ENCODE measurements at regions not wholly inside any gene's neighbourhood (a gene's known extent, or its start where the extent isn't known, plus 50 kb on each side); places are given as distances from the start of the nearest gene placed in this dataset.

- no peak for TF ChIP-seq EZH2 (IDR thresholded peaks at IDR 0.05; ENCODE audit: insufficient read depth, low read length)
- Mint-ChIP-seq H3K27me3 (ENCODE audit: low read depth, unreplicated experiment) (no peaks in the 10 kb centered on the region), H3K36me3 (ENCODE audit: low read depth, unreplicated experiment) (no peaks in the 10 kb centered on the region)
Measured at GRCh38 chr9:71567890-71568289, 200.4 kb downstream of the CEMIP2 start.

GRCh38 chr9:71562140-71562539 is 206.2 kb downstream of the CEMIP2 start:
- Mint-ChIP-seq H3K36me3 (ENCODE audit: low read depth, unreplicated experiment) (no peaks in the 10 kb centered on the region), H3K4me1 (ENCODE audit: low read depth, unreplicated experiment) (no peaks in the 10 kb centered on the region), H3K9me3 (ENCODE audit: unreplicated experiment) (peaks cover 1% of the 10 kb centered on the region), H3K27ac (ENCODE audit: unreplicated experiment) (no peak overlapping the region), H3K27me3 (ENCODE audit: low read depth, unreplicated experiment) (no peaks in the 10 kb centered on the region), H3K4me3 (ENCODE audit: unreplicated experiment) (no peak overlapping the region)
- Histone ChIP-seq H3K4me1 (ENCODE audit: insufficient read depth, low read length) (no peaks in the 10 kb centered on the region), H3K27me3 (ENCODE audit: insufficient read depth, low read length) (no peaks in the 10 kb centered on the region), H3K9me3 (ENCODE audit: insufficient read depth, low read depth, low read length) (no peaks in the 10 kb centered on the region), H3K4me2 (ENCODE audit: low read length) (no peak overlapping the region), H3K9ac (ENCODE audit: low read length) (no peak overlapping the region), H3K79me2 (ENCODE audit: insufficient read depth, low read length) (no peaks in the 10 kb centered on the region), H3K36me3 (ENCODE audit: insufficient read depth, low read length) (no peaks in the 10 kb centered on the region), H4K20me1 (ENCODE audit: insufficient read depth, low read length) (no peaks in the 10 kb centered on the region), H3K27ac (ENCODE audit: low read depth, low read length) (no peak overlapping the region), H3K4me3 (ENCODE audit: insufficient read depth, low read depth, low read length) (no peak overlapping the region), H2AFZ (ENCODE audit: low read depth, low read length) (no peak overlapping the region)
- no peak for TF ChIP-seq CTCF (IDR thresholded peaks at IDR 0.05; ENCODE audit: insufficient read depth, low read depth, low read length)
- TF ChIP-seq EZH2 (IDR thresholded peaks at IDR 0.05; ENCODE audit: insufficient read depth, low read length) = no peak
- no peak for FAIRE-seq
- no peak for DNase-seq (ENCODE audit: low read depth)

More at GRCh38 chr9:71567890-71568289, 200.4 kb downstream of the CEMIP2 start:
- no peaks in the 10 kb centered on the region for H3K4me1 ChIP-seq (ENCODE audit: insufficient read depth, low read length)
- no peak overlapping the region for H3K4me3 ChIP-seq (ENCODE audit: insufficient read depth, low read depth, low read length)
- DNase-seq (ENCODE audit: low read depth) (no peak), FAIRE-seq (no peak)
- no peak overlapping the region for H3K9ac ChIP-seq (ENCODE audit: low read length)
- no peaks in the 10 kb centered on the region for H4K20me1 ChIP-seq (ENCODE audit: insufficient read depth, low read length)
- Mint-ChIP-seq H3K4me3 (ENCODE audit: unreplicated experiment) (no peak overlapping the region), H3K27ac (ENCODE audit: unreplicated experiment) (no peak overlapping the region), H3K9me3 (ENCODE audit: unreplicated experiment) (no peaks in the 10 kb centered on the region), H3K4me1 (ENCODE audit: low read depth, unreplicated experiment) (peaks cover 4% of the 10 kb centered on the region)
- H3K9me3 ChIP-seq (ENCODE audit: insufficient read depth, low read depth, low read length) = no peaks in the 10 kb centered on the region
- no peak overlapping the region for H2AFZ ChIP-seq (ENCODE audit: low read depth, low read length)
- no peak overlapping the region for H3K27ac ChIP-seq (ENCODE audit: low read depth, low read length)
- no peak overlapping the region for H3K4me2 ChIP-seq (ENCODE audit: low read length)
- no peaks in the 10 kb centered on the region for H3K27me3 ChIP-seq (ENCODE audit: insufficient read depth, low read length)
- no peaks in the 10 kb centered on the region for H3K79me2 ChIP-seq (ENCODE audit: insufficient read depth, low read length)
- H3K36me3 ChIP-seq (ENCODE audit: insufficient read depth, low read length) = no peaks in the 10 kb centered on the region

- Histone ChIP-seq H2AFZ (ENCODE audit: low read depth, low read length) (no peak overlapping the region), H3K9me3 (ENCODE audit: insufficient read depth, low read depth, low read length) (no peaks in the 10 kb centered on the region), H3K27me3 (ENCODE audit: insufficient read depth, low read length) (no peaks in the 10 kb centered on the region), H3K36me3 (ENCODE audit: insufficient read depth, low read length) (no peaks in the 10 kb centered on the region), H4K20me1 (ENCODE audit: insufficient read depth, low read length) (no peaks in the 10 kb centered on the region), H3K4me3 (ENCODE audit: insufficient read depth, low read depth, low read length) (no peak overlapping the region), H3K9ac (ENCODE audit: low read length) (no peak overlapping the region), H3K27ac (ENCODE audit: low read depth, low read length) (no peak overlapping the region), H3K4me2 (ENCODE audit: low read length) (no peak overlapping the region), H3K4me1 (ENCODE audit: insufficient read depth, low read length) (no peaks in the 10 kb centered on the region), H3K79me2 (ENCODE audit: insufficient read depth, low read length) (no peaks in the 10 kb centered on the region)
- H3K4me3 Mint-ChIP-seq (ENCODE audit: unreplicated experiment) = no peak overlapping the region
- H3K27ac Mint-ChIP-seq (ENCODE audit: unreplicated experiment) = no peak overlapping the region
- FAIRE-seq (no peak), DNase-seq (ENCODE audit: low read depth) (no peak)
- no peaks in the 10 kb centered on the region for H3K4me1 Mint-ChIP-seq (ENCODE audit: low read depth, unreplicated experiment)
- TF ChIP-seq CTCF (IDR thresholded peaks at IDR 0.05; ENCODE audit: insufficient read depth, low read depth, low read length) (no peak), EZH2 (IDR thresholded peaks at IDR 0.05; ENCODE audit: insufficient read depth, low read length) (no peak)
- no peaks in the 10 kb centered on the region for H3K27me3 Mint-ChIP-seq (ENCODE audit: low read depth, unreplicated experiment)
- H3K9me3 Mint-ChIP-seq (ENCODE audit: unreplicated experiment) = peaks cover 1% of the 10 kb centered on the region
- no peaks in the 10 kb centered on the region for H3K36me3 Mint-ChIP-seq (ENCODE audit: low read depth, unreplicated experiment)
Measured at GRCh38 chr9:71557310-71557709, 211.0 kb downstream of the CEMIP2 start.
